A673 (cell line): ENCODE measurements at regions not wholly inside any gene's neighbourhood (a gene's known extent, or its start where the extent isn't known, plus 50 kb on each side); places are given as distances from the start of the nearest gene placed in this dataset.

Experiments used
- BruUV-seq: library from RNA; stranded (reverse); fragments of 400-500 nt; replicated peaks from 2 replicates; lab custom pipeline; 2021; lab: Mats Ljungman, UMichigan
- CTCF ChIA-PET: fragments of 300-600 bp; sonication (Branson Sonifier 250); formaldehyde crosslinking; loops from one replicate; lab custom pipeline; 2022; ENCODE audit warnings: antibody characterized with exemption; lab: Charles Lee
- POLR2A ChIA-PET: fragments of 300-600 bp; sonication (Branson Sonifier 250); formaldehyde crosslinking; loops from one replicate; lab custom pipeline; 2022; ENCODE audit warnings: antibody characterized with exemption; ENCODE audit not compliant: low non-redundant PET; lab: Charles Lee
- DNase-seq: peaks from one replicate; pipeline ENCODE4 v3.0.0-alpha.2; 2015; ENCODE audit warnings: low spot score
- H3K27ac ChIP-seq: fragments of 200-600 bp; sonication (generic); 2 replicates; pipeline ENCODE4 v1.5.1; 2016; ENCODE audit warnings: mixed run types, low read depth, mild to moderate bottlenecking, mixed read lengths, antibody characterized with exemption, low read length; ENCODE audit not compliant: poor library complexity, severe bottlenecking
- H3K27me3 ChIP-seq: fragments of 200-600 bp; sonication (generic); replicated peaks from 2 replicates; pipeline ENCODE4 v1.6.1; 2017; ENCODE audit warnings: mixed run types, low read depth, mild to moderate bottlenecking, mixed read lengths, antibody characterized with exemption, low read length; ENCODE audit not compliant: insufficient read depth, poor library complexity
- H3K36me3 ChIP-seq: fragments of 200-600 bp; sonication (generic); 2 replicates; pipeline ENCODE4 v1.6.1; 2016; ENCODE audit warnings: mixed run types, mild to moderate bottlenecking, mixed read lengths, antibody characterized with exemption, low read length; ENCODE audit not compliant: insufficient read depth, poor library complexity, severe bottlenecking
- H3K4me1 ChIP-seq: fragments of 200-600 bp; sonication (generic); 2 replicates; pipeline ENCODE4 v1.6.1; 2017; ENCODE audit warnings: mixed run types, mild to moderate bottlenecking, mixed read lengths, antibody characterized with exemption, low read length; ENCODE audit not compliant: insufficient read depth, poor library complexity, severe bottlenecking
- H3K4me3 ChIP-seq: fragments of 200-600 bp; sonication (generic); 2 replicates; pipeline ENCODE4 v1.5.1; 2016; ENCODE audit warnings: low read depth, mixed run types, mild to moderate bottlenecking, mixed read lengths, low read length; ENCODE audit not compliant: poor library complexity, severe bottlenecking
- H3K9me3 ChIP-seq: fragments of 200-600 bp; sonication (generic); 2 replicates; pipeline ENCODE4 v1.6.1; 2016; ENCODE audit warnings: mixed run types, low read depth, mild to moderate bottlenecking, mixed read lengths, antibody characterized with exemption, low read length; ENCODE audit not compliant: poor library complexity, severe bottlenecking
- EZH2 ChIP-seq: fragments of 200-600 bp; sonication (generic); IDR thresholded peaks from 2 replicates; pipeline ENCODE4 v1.6.1; 2017; ENCODE audit warnings: borderline replicate concordance, low read depth, mild to moderate bottlenecking, mixed read lengths, antibody characterized with exemption, low read length; ENCODE audit not compliant: poor library complexity, severe bottlenecking
- intact Hi-C: fragments of 100-400 bp; cut with micrococcal nuclease; formaldehyde crosslinking; loops from one replicate; pipeline ENCODE4 v1.10.0; 2022; ENCODE audit not compliant: unreplicated experiment
- TF ChIP-seq, protein P1 (sequence below): fragments of 300-800, 200-600 bp; sonication (generic); conservative IDR thresholded peaks from 2 replicates; pipeline ENCODE4 v1.5.1; 2017; ENCODE audit warnings: low read depth, mild to moderate bottlenecking, antibody characterized with exemption, low read length, moderate library complexity, mixed read lengths

DNA sequence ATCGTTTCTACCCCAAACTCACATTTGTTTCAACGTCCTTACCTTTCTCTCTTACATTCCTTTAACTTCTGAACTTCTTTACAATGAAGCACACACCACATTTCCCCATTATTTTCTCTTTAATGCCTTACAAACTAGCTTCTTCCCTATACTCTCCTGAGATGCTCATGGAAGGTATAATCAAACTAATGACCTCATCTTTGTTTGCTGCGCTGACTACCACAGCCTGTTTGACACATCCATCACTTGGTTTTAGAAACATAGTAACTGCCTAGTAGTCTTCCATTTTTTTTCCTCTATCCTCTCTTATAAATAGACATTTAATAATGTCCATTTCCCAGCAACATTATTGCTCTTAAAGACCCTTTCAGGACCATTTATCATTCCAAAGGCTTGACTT, 230.5 kb upstream of the LRTM1 start:
- TF ChIP-seq EZH2: no peak
- TF ChIP-seq, protein P1, sequence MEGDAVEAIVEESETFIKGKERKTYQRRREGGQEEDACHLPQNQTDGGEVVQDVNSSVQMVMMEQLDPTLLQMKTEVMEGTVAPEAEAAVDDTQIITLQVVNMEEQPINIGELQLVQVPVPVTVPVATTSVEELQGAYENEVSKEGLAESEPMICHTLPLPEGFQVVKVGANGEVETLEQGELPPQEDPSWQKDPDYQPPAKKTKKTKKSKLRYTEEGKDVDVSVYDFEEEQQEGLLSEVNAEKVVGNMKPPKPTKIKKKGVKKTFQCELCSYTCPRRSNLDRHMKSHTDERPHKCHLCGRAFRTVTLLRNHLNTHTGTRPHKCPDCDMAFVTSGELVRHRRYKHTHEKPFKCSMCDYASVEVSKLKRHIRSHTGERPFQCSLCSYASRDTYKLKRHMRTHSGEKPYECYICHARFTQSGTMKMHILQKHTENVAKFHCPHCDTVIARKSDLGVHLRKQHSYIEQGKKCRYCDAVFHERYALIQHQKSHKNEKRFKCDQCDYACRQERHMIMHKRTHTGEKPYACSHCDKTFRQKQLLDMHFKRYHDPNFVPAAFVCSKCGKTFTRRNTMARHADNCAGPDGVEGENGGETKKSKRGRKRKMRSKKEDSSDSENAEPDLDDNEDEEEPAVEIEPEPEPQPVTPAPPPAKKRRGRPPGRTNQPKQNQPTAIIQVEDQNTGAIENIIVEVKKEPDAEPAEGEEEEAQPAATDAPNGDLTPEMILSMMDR: no peak
- Histone ChIP-seq H3K4me3 (no peak overlapping the region), H3K9me3 (no peaks in the 10 kb centered on the region), H3K27me3 (no peaks in the 10 kb centered on the region), H3K27ac (no peak overlapping the region), H3K36me3 (no peaks in the 10 kb centered on the region), H3K4me1 (no peaks in the 10 kb centered on the region)
- ChIA-PET CTCF (no interaction called here), POLR2A (no interaction called here)
- BruUV-seq: no TSS peak
- intact Hi-C loops: no loop called here
- DNase-seq: no peak

DNA sequence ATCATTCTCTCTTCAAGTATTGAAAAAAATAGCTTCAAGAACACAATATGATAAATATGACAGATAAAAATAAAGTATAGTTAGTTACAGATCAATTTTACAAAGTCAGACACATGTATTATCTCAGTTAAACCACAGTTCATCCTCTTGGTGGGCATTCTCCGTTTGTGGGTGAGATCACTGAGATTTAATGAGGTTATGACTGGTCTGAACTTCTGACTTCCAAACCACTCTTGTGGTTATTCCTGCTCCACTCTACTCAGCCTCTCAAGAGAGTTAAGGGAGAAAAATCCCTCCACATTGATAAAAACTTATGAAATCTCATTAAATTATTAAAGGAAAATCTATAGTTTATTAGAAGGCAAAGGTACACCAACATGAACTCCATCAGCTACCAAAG, 229.9 kb upstream of the LRTM1 start:
- DNase-seq: no peak
- no TSS peak for BruUV-seq
- Histone ChIP-seq H3K27ac (no peak overlapping the region), H3K4me3 (no peak overlapping the region), H3K9me3 (no peaks in the 10 kb centered on the region), H3K36me3 (no peaks in the 10 kb centered on the region), H3K27me3 (no peaks in the 10 kb centered on the region), H3K4me1 (no peaks in the 10 kb centered on the region)
- POLR2A ChIA-PET: no interaction called here
- TF ChIP-seq EZH2: no peak
- TF ChIP-seq, protein P1: no peak
- intact Hi-C loops: no loop called here
- CTCF ChIA-PET: no interaction called here

DNA sequence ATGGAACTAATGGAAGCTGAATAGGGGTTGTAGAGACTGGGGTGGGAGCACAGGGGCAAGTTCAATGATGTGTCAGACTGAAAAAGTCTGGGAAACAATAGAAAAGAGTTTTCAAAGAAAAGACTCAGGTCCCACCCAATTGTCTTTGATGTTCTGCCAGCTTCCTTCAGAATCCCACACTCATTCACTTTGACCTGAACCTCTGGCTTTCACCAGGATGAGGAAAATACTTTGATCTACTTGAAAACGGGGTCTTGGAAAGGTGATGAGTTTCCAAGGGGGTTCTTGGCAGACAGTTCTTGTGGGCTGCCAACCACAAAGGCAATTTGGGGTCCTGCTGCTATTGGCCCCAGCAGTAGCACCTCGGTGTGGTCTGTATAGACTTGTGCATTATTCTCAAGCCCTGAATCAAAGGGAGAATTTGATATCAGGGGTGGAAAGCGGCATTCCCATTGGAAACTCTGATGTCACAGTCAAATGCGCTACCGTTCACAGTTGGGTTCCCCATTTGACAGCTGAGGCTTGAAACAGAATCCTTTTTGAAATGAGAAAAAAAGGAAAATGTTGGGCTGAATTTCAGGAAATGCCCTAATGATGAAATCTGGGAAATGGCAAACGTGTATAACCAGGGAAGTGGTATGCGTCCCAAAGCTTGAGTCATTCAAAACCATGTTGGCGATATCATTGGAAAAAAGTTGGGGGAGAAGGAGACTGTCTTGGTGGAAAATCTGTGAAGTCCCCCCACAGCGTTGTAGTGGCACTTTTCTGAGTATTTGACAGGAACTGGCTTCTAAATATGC, 229.2 kb upstream of the LRTM1 start:
- H3K9me3 ChIP-seq: no peaks in the 10 kb centered on the region
- intact Hi-C loops: no loop called here
- TF ChIP-seq, protein P1: no peak
- no peak for TF ChIP-seq EZH2
- H3K36me3 ChIP-seq: no peaks in the 10 kb centered on the region
- no peaks in the 10 kb centered on the region for H3K4me1 ChIP-seq
- H3K27me3 ChIP-seq: no peaks in the 10 kb centered on the region
- no peak for DNase-seq
- H3K4me3 ChIP-seq: no peak overlapping the region
- POLR2A ChIA-PET: no interaction called here
- no TSS peak for BruUV-seq
- H3K27ac ChIP-seq: no peak overlapping the region
- CTCF ChIA-PET: no interaction called here
